C4-2B (cell line): ENCODE measurements at regions not wholly inside any gene's neighbourhood (a gene's known extent, or its start where the extent isn't known, plus 50 kb on each side); places are given as distances from the start of the nearest gene placed in this dataset.
"Not testable (repeated sequence)": the region's sequence is repeated elsewhere in the genome, so short reads cannot be mapped to it uniquely, and the experiment has no call there.

ENCODE experiments used
- H3K27ac ChIP-seq: fragments of 450-650 bp; 2 replicates; pipeline ENCODE4 v1.5.1; 2017
- ZFX ChIP-seq: fragments of 450-650 bp; IDR thresholded peaks from 2 replicates; pipeline ENCODE4 v1.6.1; 2017
- TF ChIP-seq, protein P1 (sequence below): fragments of 450-650 bp; conservative IDR thresholded peaks from 2 replicates; pipeline ENCODE4 v1.5.1; 2017; ENCODE audit warnings: mild to moderate bottlenecking

DNA sequence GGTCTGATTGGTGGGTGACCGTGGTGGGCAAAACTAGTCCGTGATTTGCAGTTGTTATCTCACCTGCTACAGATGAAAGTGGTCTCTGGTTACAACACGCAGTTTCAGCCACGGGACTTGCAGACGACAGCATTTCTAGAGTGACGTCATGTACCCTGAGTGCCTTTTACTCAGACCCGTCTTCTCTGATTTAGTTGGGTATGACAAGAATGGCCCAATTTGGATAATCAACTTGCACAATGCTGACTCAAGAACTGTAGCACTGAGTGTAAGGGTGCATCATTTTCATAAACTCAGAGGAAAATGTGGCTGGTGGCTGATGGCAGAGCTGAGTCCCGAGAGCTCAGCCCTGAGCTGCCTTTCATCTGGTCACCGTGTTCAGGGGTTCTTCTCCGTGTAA is 281.4 kb upstream of the FRG1 start:
- H3K27ac ChIP-seq = no peak overlapping the region
- TF ChIP-seq, protein P1, sequence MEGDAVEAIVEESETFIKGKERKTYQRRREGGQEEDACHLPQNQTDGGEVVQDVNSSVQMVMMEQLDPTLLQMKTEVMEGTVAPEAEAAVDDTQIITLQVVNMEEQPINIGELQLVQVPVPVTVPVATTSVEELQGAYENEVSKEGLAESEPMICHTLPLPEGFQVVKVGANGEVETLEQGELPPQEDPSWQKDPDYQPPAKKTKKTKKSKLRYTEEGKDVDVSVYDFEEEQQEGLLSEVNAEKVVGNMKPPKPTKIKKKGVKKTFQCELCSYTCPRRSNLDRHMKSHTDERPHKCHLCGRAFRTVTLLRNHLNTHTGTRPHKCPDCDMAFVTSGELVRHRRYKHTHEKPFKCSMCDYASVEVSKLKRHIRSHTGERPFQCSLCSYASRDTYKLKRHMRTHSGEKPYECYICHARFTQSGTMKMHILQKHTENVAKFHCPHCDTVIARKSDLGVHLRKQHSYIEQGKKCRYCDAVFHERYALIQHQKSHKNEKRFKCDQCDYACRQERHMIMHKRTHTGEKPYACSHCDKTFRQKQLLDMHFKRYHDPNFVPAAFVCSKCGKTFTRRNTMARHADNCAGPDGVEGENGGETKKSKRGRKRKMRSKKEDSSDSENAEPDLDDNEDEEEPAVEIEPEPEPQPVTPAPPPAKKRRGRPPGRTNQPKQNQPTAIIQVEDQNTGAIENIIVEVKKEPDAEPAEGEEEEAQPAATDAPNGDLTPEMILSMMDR = no peak
- TF ChIP-seq ZFX = no peak

- no peak for TF ChIP-seq ZFX
- TF ChIP-seq, protein P1 = no peak
- H3K27ac ChIP-seq = no peak overlapping the region
These were observed 279.8 kb upstream of the FRG1 start for GRCh38 chr4:189660722-189661360.

GRCh38 chr4:189664693-189665250 is 275.9 kb upstream of the FRG1 start:
- TF ChIP-seq, protein P1 = no peak
- no peak for TF ChIP-seq ZFX
- H3K27ac ChIP-seq = no peak overlapping the region

DNA sequence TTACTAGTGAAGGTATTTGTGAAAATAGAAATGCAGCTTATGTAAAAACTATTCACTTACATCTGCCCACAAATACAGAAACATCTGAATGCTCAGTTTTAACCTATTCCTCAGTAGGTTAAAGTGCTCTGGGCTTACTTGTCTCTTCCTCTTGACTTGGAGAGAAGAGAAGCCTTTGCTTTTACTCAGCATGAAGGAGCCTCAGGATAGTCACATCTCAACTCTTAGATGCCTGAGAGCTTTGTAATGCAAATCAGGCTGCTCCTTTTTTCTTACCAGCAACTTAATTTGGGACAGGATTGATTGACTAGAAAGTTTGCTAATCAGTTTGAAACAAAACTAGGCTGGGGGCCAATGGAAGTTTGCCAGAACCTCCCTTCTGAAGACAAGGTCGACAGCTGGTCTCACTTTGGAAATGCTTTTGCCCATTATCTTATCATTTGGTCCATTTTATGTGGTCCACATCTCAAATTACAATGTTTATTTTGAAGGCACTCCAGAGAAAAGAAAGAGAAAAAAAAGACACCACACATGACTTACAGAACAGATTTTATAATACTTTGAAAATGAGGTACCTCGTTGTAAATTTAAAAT is 274.9 kb upstream of the FRG1 start:
- H3K27ac ChIP-seq = not testable (repeated sequence)

GRCh38 chr4:189667386-189667785 is 273.3 kb upstream of the FRG1 start:
- H3K27ac ChIP-seq = not testable (repeated sequence)

DNA sequence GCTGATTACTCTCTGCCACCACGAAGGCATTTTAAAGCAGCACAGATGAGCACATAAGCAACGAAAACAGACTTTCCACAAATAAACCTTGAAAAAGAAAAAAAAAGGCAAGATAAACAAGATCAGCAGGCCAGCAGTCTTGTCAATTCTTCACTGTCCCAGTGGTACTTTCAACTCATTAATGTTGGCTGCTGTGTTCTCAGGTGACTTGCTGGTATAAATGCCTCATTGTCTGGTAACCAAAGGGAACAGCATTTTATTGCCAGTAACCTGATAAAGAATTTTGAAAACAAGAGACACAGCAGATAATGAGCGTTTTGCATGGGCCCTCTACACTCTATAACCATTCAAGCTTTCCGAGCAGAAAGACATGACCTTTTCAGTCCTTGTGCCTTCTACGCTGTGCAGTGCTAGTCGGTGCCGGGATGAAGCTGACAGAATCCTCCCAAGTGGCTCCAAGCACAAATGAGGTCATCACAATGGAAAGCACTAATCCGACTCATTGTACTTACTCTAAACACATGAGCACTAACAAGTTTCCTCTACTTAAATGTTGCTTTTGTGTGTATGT is 242.9 kb upstream of the FRG1 start:
- H3K27ac ChIP-seq = not testable (repeated sequence)

GRCh38 chr4:189703000-189703399 is 237.7 kb upstream of the FRG1 start:
- H3K27ac ChIP-seq = not testable (repeated sequence)

DNA sequence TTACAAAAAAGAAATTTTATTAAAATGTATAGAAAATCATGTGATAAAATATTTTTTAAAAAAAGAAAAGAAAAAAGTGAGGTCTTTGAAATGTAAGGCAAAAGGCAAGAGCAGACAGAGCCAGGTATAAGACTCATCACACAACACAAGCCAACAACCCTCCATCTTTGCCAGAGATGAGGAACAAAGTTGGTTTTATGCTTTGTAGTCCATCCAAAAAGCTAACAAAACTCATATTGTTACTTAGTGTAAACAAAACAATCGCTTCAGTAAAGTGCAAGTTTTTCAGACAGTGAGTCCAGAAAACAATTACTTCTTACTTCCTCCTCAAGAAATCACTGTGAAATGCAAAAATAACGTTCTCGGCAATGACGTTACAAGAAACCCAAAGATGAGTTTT is 233.9 kb upstream of the FRG1 start:
- not testable (repeated sequence) for H3K27ac ChIP-seq

DNA sequence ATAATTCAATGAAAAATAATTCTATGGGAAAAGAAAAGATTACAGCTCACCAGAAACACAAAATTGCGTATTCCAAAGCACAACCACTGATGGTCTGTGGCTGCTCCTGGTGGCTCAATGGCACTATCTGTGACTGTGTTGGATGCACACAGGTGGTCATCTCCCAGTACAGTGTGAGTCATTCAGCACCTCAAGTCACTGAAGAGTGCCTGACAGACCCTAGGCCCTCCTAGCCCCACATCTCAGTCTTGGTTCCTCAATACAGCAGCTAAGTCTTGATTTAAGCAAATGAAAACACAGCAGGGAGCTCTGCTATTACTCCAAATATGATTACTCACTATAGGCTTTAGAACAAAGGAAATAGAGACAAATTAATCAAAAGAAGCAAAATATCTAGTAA is 233.4 kb upstream of the FRG1 start:
- not testable (repeated sequence) for H3K27ac ChIP-seq

DNA sequence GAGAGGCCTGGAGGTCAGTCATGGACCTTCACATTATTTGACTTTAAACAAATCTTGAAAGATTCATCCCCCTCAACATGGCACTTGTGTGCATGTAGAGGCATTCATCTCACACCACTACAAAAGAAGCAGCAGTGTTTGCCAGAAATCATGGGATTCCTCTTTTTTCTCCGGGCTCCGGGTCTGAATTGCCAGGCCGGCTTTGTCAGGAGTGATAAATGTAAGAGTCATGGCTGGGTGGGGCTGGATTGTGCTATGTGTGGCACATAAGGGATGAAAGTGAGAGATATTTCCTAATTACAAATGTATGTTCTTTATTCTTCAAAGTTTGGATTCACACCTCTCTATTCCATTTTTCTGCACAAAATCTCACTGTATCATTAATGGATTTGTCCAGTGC is 228.7 kb upstream of the FRG1 start:
- H3K27ac ChIP-seq = not testable (repeated sequence)

GRCh38 chr4:189721016-189721993 is 219.4 kb upstream of the FRG1 start:
- not testable (repeated sequence) for H3K27ac ChIP-seq

GRCh38 chr4:189722324-189723003 is 218.2 kb upstream of the FRG1 start:
- not testable (repeated sequence) for H3K27ac ChIP-seq

DNA sequence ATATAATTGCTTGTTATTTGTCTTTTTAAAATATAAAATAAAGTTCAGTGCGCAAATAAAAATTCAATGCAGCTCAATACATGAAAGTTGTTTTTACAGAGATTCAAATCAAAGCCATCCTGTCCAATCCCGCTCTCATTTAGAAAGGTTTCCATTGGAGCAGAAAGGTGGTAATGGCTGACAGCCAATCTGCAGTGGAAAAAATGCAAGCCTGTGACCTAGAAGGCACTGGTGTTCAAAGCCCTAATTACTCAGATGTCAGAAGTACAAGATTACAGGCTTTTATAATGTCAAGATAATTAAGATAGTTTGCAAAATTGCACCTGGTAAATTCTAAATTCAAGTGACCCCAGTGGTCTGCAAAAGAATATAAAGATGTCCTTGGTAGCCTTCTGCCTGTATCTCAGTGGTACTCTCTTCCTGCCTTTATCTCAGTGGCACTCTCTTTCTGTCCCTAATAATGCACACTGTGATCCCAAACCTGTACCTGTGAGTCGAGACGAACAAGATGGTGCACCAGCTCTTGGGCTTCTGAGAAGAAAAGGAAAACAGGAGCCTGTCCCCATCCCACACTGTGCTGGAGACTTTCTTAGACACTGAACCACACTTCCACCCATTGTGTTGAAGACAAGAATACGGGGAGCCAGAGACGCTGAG is 212.6 kb upstream of the FRG1 start:
- not testable (repeated sequence) for H3K27ac ChIP-seq

DNA sequence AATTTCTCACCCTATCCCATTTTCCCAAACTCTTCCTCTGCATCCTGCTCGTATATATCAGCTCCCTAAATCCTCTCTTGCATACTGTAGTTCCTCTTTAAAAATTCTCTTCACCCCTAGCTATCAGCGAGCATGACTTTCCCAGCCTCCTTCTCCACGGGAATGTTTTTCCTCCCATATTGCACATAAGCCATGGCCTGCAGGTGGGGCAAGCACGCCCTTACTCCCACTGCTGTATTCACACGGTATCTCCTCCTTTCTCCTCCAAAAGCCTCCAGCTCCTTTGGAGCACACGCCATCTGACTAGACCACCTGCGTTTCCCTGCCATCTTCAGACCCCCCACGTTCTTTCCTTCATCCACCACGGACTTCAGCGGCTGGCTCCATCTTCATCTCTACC is 208.7 kb upstream of the FRG1 start:
- H3K27ac ChIP-seq = not testable (repeated sequence)

GRCh38 chr4:189733507-189733906 is 207.2 kb upstream of the FRG1 start:
- H3K27ac ChIP-seq = not testable (repeated sequence)
